GM19468 (cell line): ENCODE measurements at regions not wholly inside any gene's neighbourhood (a gene's known extent, or its start where the extent isn't known, plus 50 kb on each side); places are given as distances from the start of the nearest gene placed in this dataset.

Experiments
- ATAC-seq: cut with Tn5 transposase; IDR thresholded peaks from one replicate; pipeline ENCODE4 v1.9.1; 2021; ENCODE audit warnings: mild to moderate bottlenecking, moderate library complexity, moderate number of reproducible peaks; ENCODE audit not compliant: unreplicated experiment; ENCODE audit errors: extremely low read depth

GRCh38 chr5:27336817-27337216 is 298.4 kb upstream of the CDH9 start:
- ATAC-seq: no peak

GRCh38 chr5:27328480-27328879 is 290.1 kb upstream of the CDH9 start:
- ATAC-seq: no peak

- ATAC-seq: no peak
These were observed 287.1 kb upstream of the CDH9 start for GRCh38 chr5:27325513-27325912.

GRCh38 chr5:27318701-27319100 is 280.3 kb upstream of the CDH9 start:
- no peak for ATAC-seq

GRCh38 chr5:27316271-27316650 is 277.9 kb upstream of the CDH9 start:
- no peak for ATAC-seq

GRCh38 chr5:27315363-27316270 is 277.2 kb upstream of the CDH9 start:
- no peak for ATAC-seq

- ATAC-seq: no peak
These were observed 275.2 kb upstream of the CDH9 start for GRCh38 chr5:27313549-27313948.

- ATAC-seq: no peak
These were observed 274.0 kb upstream of the CDH9 start for GRCh38 chr5:27312291-27312893.

- no peak for ATAC-seq
These were observed 273.2 kb upstream of the CDH9 start for GRCh38 chr5:27311544-27311943.

- ATAC-seq: no peak
These were observed 269.8 kb upstream of the CDH9 start for GRCh38 chr5:27308153-27308552.

GRCh38 chr5:27290172-27290571 is 251.8 kb upstream of the CDH9 start:
- no peak for ATAC-seq

GRCh38 chr5:27276119-27276518 is 237.7 kb upstream of the CDH9 start:
- ATAC-seq: no peak

GRCh38 chr5:27275345-27275744 is 237.0 kb upstream of the CDH9 start:
- no peak for ATAC-seq

- no peak for ATAC-seq
These were observed 231.4 kb upstream of the CDH9 start for GRCh38 chr5:27269766-27270165.

- ATAC-seq: no peak
These were observed 228.9 kb upstream of the CDH9 start for GRCh38 chr5:27267209-27267824.

GRCh38 chr5:27266184-27266583 is 227.8 kb upstream of the CDH9 start:
- ATAC-seq: no peak

GRCh38 chr5:27257696-27258095 is 219.3 kb upstream of the CDH9 start:
- ATAC-seq: no peak

GRCh38 chr5:27252911-27253310 is 214.5 kb upstream of the CDH9 start:
- no peak for ATAC-seq

- no peak for ATAC-seq
These were observed 203.9 kb upstream of the CDH9 start for GRCh38 chr5:27242258-27242626.

GRCh38 chr5:27241564-27242257 is 203.3 kb upstream of the CDH9 start:
- no peak for ATAC-seq

GRCh38 chr5:27240791-27241190 is 202.4 kb upstream of the CDH9 start:
- ATAC-seq: no peak
